ENCODE measurements at regions not wholly inside any gene's neighbourhood (a gene's known extent, or its start where the extent isn't known, plus 50 kb on each side); places are given as distances from the start of the nearest gene placed in this dataset.

GRCh38 chr18:60596928-60597327 lies 224.4 kb upstream of the MC4R start:
- no peak overlapping the region for H3K4me3 ChIP-seq (ENCODE audit: control insufficient read depth, low read depth, low read length)
- TF ChIP-seq CTCF (IDR thresholded peaks at IDR 0.05; ENCODE audit: control insufficient read depth, insufficient read depth, low read depth, low read length, missing control alignments): no peak
- no peak for DNase-seq (ENCODE audit: low read depth)

GRCh38 chr18:60599267-60599666 lies 226.7 kb upstream of the MC4R start:
- no peak overlapping the region for H3K4me3 ChIP-seq (ENCODE audit: control insufficient read depth, low read depth, low read length)
- DNase-seq (ENCODE audit: low read depth): no peak
- TF ChIP-seq CTCF (IDR thresholded peaks at IDR 0.05; ENCODE audit: control insufficient read depth, insufficient read depth, low read depth, low read length, missing control alignments): no peak

- H3K4me3 ChIP-seq (ENCODE audit: control insufficient read depth, low read depth, low read length): no peak overlapping the region
- TF ChIP-seq CTCF (IDR thresholded peaks at IDR 0.05; ENCODE audit: control insufficient read depth, insufficient read depth, low read depth, low read length, missing control alignments): no peak
- DNase-seq (ENCODE audit: low read depth): no peak
Observed at GRCh38 chr18:60599995-60600394, 227.4 kb upstream of the MC4R start.

GRCh38 chr18:60601249-60601648 lies 228.7 kb upstream of the MC4R start:
- H3K4me3 ChIP-seq (ENCODE audit: control insufficient read depth, low read depth, low read length): no peak overlapping the region
- no peak for TF ChIP-seq CTCF (IDR thresholded peaks at IDR 0.05; ENCODE audit: control insufficient read depth, insufficient read depth, low read depth, low read length, missing control alignments)
- DNase-seq (ENCODE audit: low read depth): no peak

GRCh38 chr18:60623331-60623730 lies 250.8 kb upstream of the MC4R start:
- DNase-seq (ENCODE audit: low read depth): no peak
- H3K4me3 ChIP-seq (ENCODE audit: control insufficient read depth, low read depth, low read length): no peak overlapping the region
- TF ChIP-seq CTCF (IDR thresholded peaks at IDR 0.05; ENCODE audit: control insufficient read depth, insufficient read depth, low read depth, low read length, missing control alignments): no peak

- H3K4me3 ChIP-seq (ENCODE audit: control insufficient read depth, low read depth, low read length): no peak overlapping the region
- no peak for DNase-seq (ENCODE audit: low read depth)
- no peak for TF ChIP-seq CTCF (IDR thresholded peaks at IDR 0.05; ENCODE audit: control insufficient read depth, insufficient read depth, low read depth, low read length, missing control alignments)
Observed at GRCh38 chr18:60624207-60624606, 251.6 kb upstream of the MC4R start.

GRCh38 chr18:60639836-60640235 lies 267.3 kb upstream of the MC4R start:
- no peak for TF ChIP-seq CTCF (IDR thresholded peaks at IDR 0.05; ENCODE audit: control insufficient read depth, insufficient read depth, low read depth, low read length, missing control alignments)

More at GRCh38 chr18:60639836-60640235, 267.3 kb upstream of the MC4R start:
- H3K4me3 ChIP-seq (ENCODE audit: control insufficient read depth, low read depth, low read length): no peak overlapping the region
- DNase-seq (ENCODE audit: low read depth): no peak

All from AG09309 (cell line).